ENCODE measurements at regions not wholly inside any gene's neighbourhood (a gene's known extent, or its start where the extent isn't known, plus 50 kb on each side); places are given as distances from the start of the nearest gene placed in this dataset.

DNA sequence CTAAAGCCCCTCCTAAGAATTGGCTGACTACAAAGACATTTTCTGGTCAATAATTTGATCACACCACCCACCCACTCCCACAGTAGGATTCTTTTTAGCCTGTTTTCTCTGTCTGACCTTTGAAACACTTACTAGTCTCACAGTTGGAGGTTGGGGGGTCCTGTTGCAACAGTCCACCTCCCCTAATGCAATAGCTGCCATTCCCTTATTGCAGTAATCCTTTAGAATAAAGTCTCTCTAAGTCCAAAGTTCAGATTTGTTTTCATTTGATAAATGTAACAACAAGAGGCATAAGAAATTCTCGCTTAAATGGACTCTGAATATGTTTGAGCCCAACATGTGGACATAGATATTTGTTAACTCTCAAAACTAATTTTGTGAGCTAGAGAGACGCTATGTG is 1326.8 kb upstream of the TMEFF2 start:
- TF ChIP-seq, protein P1, sequence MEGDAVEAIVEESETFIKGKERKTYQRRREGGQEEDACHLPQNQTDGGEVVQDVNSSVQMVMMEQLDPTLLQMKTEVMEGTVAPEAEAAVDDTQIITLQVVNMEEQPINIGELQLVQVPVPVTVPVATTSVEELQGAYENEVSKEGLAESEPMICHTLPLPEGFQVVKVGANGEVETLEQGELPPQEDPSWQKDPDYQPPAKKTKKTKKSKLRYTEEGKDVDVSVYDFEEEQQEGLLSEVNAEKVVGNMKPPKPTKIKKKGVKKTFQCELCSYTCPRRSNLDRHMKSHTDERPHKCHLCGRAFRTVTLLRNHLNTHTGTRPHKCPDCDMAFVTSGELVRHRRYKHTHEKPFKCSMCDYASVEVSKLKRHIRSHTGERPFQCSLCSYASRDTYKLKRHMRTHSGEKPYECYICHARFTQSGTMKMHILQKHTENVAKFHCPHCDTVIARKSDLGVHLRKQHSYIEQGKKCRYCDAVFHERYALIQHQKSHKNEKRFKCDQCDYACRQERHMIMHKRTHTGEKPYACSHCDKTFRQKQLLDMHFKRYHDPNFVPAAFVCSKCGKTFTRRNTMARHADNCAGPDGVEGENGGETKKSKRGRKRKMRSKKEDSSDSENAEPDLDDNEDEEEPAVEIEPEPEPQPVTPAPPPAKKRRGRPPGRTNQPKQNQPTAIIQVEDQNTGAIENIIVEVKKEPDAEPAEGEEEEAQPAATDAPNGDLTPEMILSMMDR (conservative IDR thresholded peaks at IDR 0.05; ENCODE audit: low read depth, low read length): no peak
- no peak for TF ChIP-seq EZH2 (IDR thresholded peaks at IDR 0.05; ENCODE audit: borderline replicate concordance, low read depth, low read length, poor library complexity, severe bottlenecking)
